ENCODE measurements at regions not wholly inside any gene's neighbourhood (a gene's known extent, or its start where the extent isn't known, plus 50 kb on each side); places are given as distances from the start of the nearest gene placed in this dataset.

DNA sequence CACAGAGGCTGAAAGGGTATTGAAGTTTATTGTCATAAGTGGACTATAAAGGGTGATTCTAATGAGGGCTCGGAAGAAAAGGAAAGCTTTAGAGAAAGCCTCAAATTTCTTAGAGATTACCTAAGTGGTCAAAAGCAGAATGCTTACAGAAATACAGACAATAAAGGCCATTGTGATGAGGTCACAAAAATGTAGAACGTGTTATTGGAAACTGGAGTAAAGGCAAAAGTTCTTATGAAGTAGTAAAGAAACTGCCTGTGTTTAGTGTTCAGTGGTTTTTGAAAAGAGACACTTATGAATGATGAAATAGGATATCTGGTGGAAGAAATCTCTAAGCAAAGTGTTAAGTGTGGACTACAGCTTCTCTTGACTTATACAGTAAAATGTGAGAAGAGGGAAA lies 726.9 kb downstream of the DNAH5 start:
- H3K4me3 ChIP-seq (ENCODE audit: low read depth, low read length) = no peak overlapping the region
- TF ChIP-seq, protein P1, sequence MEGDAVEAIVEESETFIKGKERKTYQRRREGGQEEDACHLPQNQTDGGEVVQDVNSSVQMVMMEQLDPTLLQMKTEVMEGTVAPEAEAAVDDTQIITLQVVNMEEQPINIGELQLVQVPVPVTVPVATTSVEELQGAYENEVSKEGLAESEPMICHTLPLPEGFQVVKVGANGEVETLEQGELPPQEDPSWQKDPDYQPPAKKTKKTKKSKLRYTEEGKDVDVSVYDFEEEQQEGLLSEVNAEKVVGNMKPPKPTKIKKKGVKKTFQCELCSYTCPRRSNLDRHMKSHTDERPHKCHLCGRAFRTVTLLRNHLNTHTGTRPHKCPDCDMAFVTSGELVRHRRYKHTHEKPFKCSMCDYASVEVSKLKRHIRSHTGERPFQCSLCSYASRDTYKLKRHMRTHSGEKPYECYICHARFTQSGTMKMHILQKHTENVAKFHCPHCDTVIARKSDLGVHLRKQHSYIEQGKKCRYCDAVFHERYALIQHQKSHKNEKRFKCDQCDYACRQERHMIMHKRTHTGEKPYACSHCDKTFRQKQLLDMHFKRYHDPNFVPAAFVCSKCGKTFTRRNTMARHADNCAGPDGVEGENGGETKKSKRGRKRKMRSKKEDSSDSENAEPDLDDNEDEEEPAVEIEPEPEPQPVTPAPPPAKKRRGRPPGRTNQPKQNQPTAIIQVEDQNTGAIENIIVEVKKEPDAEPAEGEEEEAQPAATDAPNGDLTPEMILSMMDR (IDR thresholded peaks at IDR 0.05; ENCODE audit: low read depth, low read length) = no peak

DNA sequence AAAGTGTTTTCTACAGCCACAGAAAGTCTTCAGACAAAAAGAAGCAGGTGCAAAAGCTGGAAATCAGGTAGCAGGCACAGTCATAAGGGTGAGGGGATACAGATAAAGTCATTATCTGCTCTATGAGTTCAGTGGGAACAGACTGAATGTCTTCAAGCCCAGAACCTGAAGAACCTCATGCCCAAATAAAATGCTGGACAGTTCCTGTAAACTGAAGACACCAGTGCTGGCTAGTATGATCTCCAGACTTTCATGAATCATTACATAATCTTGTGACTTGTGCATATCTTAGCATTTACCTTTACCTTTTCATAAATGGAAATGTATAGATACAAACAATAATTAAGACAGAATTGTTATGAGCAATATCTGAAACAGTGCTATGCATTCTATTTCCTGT lies 728.7 kb downstream of the DNAH5 start:
- TF ChIP-seq, protein P1 (IDR thresholded peaks at IDR 0.05; ENCODE audit: low read depth, low read length) = no peak
- H3K4me3 ChIP-seq (ENCODE audit: low read depth, low read length) = no peak overlapping the region

DNA sequence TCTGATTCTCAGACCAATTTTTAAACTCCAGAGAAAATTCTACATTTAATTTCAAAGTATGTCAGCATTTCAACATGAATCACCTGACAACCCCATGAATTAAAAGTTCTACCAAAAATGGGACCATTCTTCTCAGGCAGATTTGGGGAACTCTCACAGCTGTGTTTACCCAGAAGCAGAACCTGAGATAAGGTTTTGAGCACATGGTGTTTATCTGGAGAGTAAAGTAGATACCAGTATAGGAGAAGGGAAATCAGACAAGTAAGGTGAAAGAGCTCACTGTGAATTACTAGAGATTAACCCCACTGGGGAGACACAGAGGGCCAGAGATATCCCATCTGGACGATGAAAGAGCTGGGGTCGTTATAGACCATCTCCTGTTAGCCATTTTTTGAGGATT lies 729.1 kb downstream of the DNAH5 start:
- H3K4me3 ChIP-seq (ENCODE audit: low read depth, low read length) = no peak overlapping the region
- TF ChIP-seq, protein P1 (IDR thresholded peaks at IDR 0.05; ENCODE audit: low read depth, low read length) = no peak

DNA sequence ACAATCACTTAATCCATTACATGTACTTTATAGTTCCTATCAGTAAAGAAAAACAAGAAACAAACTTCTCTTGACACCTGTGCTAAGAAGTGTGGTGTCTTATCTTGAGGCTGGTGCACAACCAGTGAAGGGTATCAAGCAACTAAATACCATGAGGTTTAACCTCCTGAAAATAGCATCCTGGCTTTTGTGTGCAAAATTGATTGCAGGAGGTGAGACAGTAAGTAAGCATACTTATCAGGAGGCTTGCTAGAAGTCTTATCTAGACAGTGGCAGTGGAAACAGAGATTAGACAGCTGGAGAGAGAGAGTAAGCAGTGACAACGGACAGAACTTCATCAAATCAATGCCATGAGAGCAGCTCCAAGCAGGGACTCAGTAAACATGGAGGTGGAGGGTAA lies 730.3 kb downstream of the DNAH5 start:
- TF ChIP-seq, protein P1 (IDR thresholded peaks at IDR 0.05; ENCODE audit: low read depth, low read length) = no peak
- H3K4me3 ChIP-seq (ENCODE audit: low read depth, low read length) = no peak overlapping the region

DNA sequence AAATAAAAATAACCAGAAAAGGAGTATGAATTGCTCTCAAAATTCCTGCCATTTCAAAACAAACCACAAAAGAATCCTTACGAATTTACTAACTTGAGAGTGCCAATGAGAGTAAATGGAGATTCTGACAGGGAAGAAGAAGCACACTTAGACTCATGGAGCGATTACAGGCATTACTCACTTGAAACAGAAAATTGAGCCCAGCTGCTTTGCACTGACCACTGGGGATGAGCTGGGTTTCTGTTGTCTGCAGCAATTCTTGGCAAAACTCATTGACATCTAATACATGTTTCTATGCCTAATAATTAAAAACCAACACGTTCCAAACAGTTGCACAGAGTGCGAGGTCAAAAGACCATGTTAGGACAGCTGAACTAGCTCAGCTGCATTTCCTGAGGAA lies 731.6 kb downstream of the DNAH5 start:
- TF ChIP-seq, protein P1 (IDR thresholded peaks at IDR 0.05; ENCODE audit: low read depth, low read length) = no peak
- H3K4me3 ChIP-seq (ENCODE audit: low read depth, low read length) = no peak overlapping the region

DNA sequence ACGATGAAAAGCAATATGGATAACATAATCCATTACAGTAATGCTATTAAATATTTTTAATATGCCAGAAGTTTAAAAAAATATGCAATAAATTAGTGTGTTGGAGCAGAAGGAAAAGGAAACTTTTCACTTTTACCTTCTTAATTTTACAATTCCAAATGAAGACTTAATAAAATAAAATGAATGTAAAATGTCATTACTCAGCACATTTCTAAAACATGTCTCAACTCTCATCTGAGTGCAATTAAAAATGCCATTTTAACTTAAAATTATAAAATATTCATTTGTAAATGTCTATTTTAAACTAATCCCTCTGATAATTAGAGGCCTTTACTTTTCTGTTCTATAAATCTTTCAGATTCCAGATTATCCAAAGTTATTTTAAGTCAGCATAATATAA lies 733.4 kb downstream of the DNAH5 start:
- no peak overlapping the region for H3K4me3 ChIP-seq (ENCODE audit: low read depth, low read length)
- TF ChIP-seq, protein P1 (IDR thresholded peaks at IDR 0.05; ENCODE audit: low read depth, low read length) = no peak

DNA sequence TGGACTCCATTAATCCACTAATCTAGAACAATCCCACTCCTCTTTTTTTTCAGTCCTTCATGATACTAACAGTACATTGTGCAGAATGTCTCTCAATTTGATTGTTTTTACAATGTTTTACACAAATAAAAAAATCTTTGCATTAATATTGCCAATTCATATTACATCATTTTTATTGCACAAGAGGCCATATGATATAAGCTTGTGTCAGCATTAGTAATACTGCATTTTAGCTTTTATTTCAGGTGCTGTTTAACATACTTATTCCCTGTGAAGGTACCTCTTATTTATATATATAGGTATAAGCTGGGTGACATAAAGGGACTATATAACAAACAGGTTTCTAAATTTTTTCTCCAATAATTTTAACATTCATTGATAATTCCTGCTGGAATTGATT lies 737.4 kb downstream of the DNAH5 start:
- TF ChIP-seq, protein P1 (IDR thresholded peaks at IDR 0.05; ENCODE audit: low read depth, low read length) = no peak
- no peak overlapping the region for H3K4me3 ChIP-seq (ENCODE audit: low read depth, low read length)
